ENCODE measurements at regions not wholly inside any gene's neighbourhood (a gene's known extent, or its start where the extent isn't known, plus 50 kb on each side); places are given as distances from the start of the nearest gene placed in this dataset.

DNA sequence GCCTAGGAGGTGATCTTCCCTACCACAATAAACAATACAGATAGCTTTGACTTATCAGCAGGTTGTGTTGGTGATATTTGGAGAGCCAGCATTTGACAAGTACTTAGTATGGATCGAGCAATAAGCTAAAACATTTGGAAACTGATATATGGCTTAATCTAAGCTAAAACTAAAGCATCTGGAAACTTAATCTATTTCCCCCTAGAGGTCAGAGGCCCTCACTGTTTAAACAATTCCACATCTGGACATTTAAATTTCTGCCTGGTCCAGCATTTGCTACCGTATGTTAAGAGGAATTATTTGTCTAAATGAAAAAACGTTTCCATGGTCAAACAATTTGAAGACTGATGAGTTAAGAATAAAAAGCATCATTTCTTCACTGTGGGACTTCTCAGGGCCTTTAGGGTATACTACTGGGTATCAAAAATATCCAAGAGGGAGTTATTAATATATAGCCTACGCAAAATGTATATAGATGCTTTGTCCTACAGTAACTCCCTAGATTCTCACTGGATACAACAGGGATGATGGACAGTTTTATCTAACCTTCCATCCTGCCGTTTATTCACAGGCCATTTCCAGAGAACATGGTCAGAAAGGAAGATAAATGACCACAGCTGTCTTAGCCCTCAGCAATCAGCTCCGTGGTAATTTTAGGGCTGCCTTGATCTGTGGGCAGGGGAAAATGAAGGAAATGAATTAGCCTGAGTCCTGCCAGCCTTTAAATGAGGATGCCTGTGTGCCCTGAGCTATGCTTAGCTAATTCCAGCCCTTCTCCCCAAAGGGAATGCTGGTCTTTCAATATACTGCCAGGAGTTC lies 135.4 kb upstream of the NUDT4 start:
- intact Hi-C loops (cut with DNase I): no loop called here
- H3K9me3 ChIP-seq: peaks cover 0 to 9% (median 6%) of the 10 kb centered on the region in 4 donors

GRCh38 chr12:93243382-93243688 lies 134.4 kb upstream of the NUDT4 start:
- Histone ChIP-seq H3K36me3 (no peaks in the 10 kb centered on the region), H3K27ac (replicated peaks in 1 of 4) (no peak overlapping the region), H3K4me1 (peaks cover 11 to 23% (median 16%) of the 10 kb centered on the region in 4 donors), H3K4me3 (no peak overlapping the region), H3K9me3 (peaks cover 0 to 9% (median 2%) of the 10 kb centered on the region in 4 donors), H3K27me3 (no peaks in the 10 kb centered on the region)
- no peak for DNase-seq (ENCODE audit: extremely low spot score)
- 78% methylated on average over 3 of the region's 3 CpGs for WGBS
- TF ChIP-seq POLR2AphosphoS5 (IDR thresholded peaks at IDR 0.05) (no peak), POLR2A (IDR thresholded peaks at IDR 0.05; ENCODE audit: low read depth) (no peak), EP300 (IDR thresholded peaks at IDR 0.05) (no peak)
- TF ChIP-seq, protein P1, sequence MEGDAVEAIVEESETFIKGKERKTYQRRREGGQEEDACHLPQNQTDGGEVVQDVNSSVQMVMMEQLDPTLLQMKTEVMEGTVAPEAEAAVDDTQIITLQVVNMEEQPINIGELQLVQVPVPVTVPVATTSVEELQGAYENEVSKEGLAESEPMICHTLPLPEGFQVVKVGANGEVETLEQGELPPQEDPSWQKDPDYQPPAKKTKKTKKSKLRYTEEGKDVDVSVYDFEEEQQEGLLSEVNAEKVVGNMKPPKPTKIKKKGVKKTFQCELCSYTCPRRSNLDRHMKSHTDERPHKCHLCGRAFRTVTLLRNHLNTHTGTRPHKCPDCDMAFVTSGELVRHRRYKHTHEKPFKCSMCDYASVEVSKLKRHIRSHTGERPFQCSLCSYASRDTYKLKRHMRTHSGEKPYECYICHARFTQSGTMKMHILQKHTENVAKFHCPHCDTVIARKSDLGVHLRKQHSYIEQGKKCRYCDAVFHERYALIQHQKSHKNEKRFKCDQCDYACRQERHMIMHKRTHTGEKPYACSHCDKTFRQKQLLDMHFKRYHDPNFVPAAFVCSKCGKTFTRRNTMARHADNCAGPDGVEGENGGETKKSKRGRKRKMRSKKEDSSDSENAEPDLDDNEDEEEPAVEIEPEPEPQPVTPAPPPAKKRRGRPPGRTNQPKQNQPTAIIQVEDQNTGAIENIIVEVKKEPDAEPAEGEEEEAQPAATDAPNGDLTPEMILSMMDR (IDR thresholded peaks at IDR 0.05): no peak
- intact Hi-C loops (cut with DNase I): no loop called here

More for the DNA sequence above, 135.4 kb upstream of the NUDT4 start:
- DNase-seq (ENCODE audit: extremely low spot score): no peak
- H3K4me3 ChIP-seq: no peak overlapping the region
- H3K36me3 ChIP-seq: no peaks in the 10 kb centered on the region
- TF ChIP-seq EP300 (IDR thresholded peaks at IDR 0.05) (no peak), POLR2AphosphoS5 (IDR thresholded peaks at IDR 0.05) (no peak), POLR2A (IDR thresholded peaks at IDR 0.05; ENCODE audit: low read depth) (no peak)
- TF ChIP-seq, protein P1 (IDR thresholded peaks at IDR 0.05): no peak
- WGBS: 52% methylated on average over 6 of the region's 6 CpGs
- peaks cover 11 to 23% (median 16%) of the 10 kb centered on the region in 4 donors for H3K4me1 ChIP-seq
- H3K27ac ChIP-seq (replicated peaks in 1 of 4): no peak overlapping the region
- H3K27me3 ChIP-seq: no peaks in the 10 kb centered on the region

GRCh38 chr12:93243689-93244513 lies 133.8 kb upstream of the NUDT4 start:
- H3K4me3 ChIP-seq: no peak overlapping the region
- no peaks in the 10 kb centered on the region for H3K36me3 ChIP-seq
- intact Hi-C loops (cut with DNase I): no loop called here
- no peaks in the 10 kb centered on the region for H3K27me3 ChIP-seq
- TF ChIP-seq POLR2AphosphoS5 (IDR thresholded peaks at IDR 0.05): peak; percentile 43 to 70
- TF ChIP-seq, protein P1 (IDR thresholded peaks at IDR 0.05): no peak
- peaks cover 11 to 23% (median 16%) of the 10 kb centered on the region in 4 donors for H3K4me1 ChIP-seq
- H3K27ac ChIP-seq (replicated peaks in 1 of 4): peak overlapping the region in 2 of 4 donors; percentile 14 to 33
- DNase-seq (ENCODE audit: extremely low spot score): no peak
- WGBS: 59% methylated on average over 4 of the region's 4 CpGs
- H3K9me3 ChIP-seq: peaks cover 0 to 9% (median 2%) of the 10 kb centered on the region in 4 donors

DNA sequence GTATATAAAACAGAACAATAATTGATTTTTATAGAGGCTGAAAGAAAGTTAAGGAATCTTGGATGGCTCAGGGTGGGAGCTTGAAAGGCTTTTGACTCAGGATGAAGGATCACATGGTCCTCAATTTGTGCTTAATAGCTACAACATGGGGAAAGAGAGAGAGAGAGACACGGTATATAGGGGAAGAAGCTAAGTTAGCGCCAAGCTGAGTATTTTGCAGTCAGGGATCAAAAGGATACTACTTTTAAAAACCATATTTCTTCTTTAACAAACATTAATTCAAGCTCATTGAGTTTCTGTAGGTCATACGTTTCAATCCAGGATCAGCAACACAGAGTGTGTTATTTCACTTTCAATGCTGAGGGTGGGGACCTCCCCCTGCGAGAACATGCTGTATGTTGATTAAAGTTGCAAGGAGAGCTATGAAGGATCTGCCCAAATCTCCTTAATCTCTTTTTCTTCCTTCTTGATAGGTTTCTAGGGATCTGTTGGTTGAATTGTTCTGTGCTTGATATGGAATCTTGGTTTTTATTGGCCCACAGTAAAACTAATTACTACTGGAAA lies 133.1 kb upstream of the NUDT4 start:
- intact Hi-C loops (cut with DNase I): no loop called here
- 81% methylated on average over 4 of the region's 4 CpGs for WGBS

More for the DNA sequence above, 133.1 kb upstream of the NUDT4 start:
- H3K27ac ChIP-seq (replicated peaks in 1 of 4): peak overlapping the region in 2 of 4 donors; percentile 4 to 14
- no peaks in the 10 kb centered on the region for H3K36me3 ChIP-seq
- no peak for TF ChIP-seq EP300 (IDR thresholded peaks at IDR 0.05)
- no peak for TF ChIP-seq POLR2A (IDR thresholded peaks at IDR 0.05; ENCODE audit: low read depth)
- TF ChIP-seq, protein P1 (IDR thresholded peaks at IDR 0.05): no peak
- no peak for TF ChIP-seq POLR2AphosphoS5 (IDR thresholded peaks at IDR 0.05)
- peaks cover 11 to 23% (median 16%) of the 10 kb centered on the region in 4 donors for H3K4me1 ChIP-seq
- peaks cover 0 to 6% (median under 1%) of the 10 kb centered on the region in 4 donors for H3K9me3 ChIP-seq
- H3K4me3 ChIP-seq: no peak overlapping the region
- no peaks in the 10 kb centered on the region for H3K27me3 ChIP-seq
- peak; percentile 21 for DNase-seq (ENCODE audit: extremely low spot score)

All from esophagus muscularis mucosa (tissue), 4 donors.